Thoracic aorta (tissue), 2 donors: ENCODE measurements at regions not wholly inside any gene's neighbourhood (a gene's known extent, or its start where the extent isn't known, plus 50 kb on each side); places are given as distances from the start of the nearest gene placed in this dataset.

Source experiments
- ATAC-seq: fragments of 150-250 bp; one replicate; pipeline ENCODE4 v1.8.0; 2017; ENCODE audit warnings: low read depth; ENCODE audit not compliant: insufficient number of reproducible peaks, low FRiP score
- DNase-seq: peaks from one replicate; pipeline ENCODE4 v3.0.0-alpha.2; 2020; ENCODE audit warnings: low spot score
- H3K27ac ChIP-seq, 2 donors: fragments of 200-600 bp; sonication (generic); 1 replicate in 1 of 2; 2 replicates in 1 of 2; pipeline ENCODE4 v1.5.1; 2016; ENCODE audit warnings: mild to moderate bottlenecking in 2 of 2, moderate library complexity in 2 of 2
- H3K27me3 ChIP-seq: fragments of 200-600 bp; sonication (generic); replicated peaks from 2 replicates; pipeline ENCODE4 v1.6.0; 2016; ENCODE audit warnings: mild to moderate bottlenecking; ENCODE audit not compliant: insufficient read depth
- H3K36me3 ChIP-seq: fragments of 200-600 bp; sonication (generic); one replicate; pipeline ENCODE4 v1.5.1; 2016
- H3K4me1 ChIP-seq, 2 donors: fragments of 200-600 bp; sonication (generic); 1 replicate in 1 of 2; 2 replicates in 1 of 2; pipeline versions ENCODE4 v1.5.1 to v1.6.0; 2016; ENCODE audit warnings: low read depth in 2 of 2, mild to moderate bottlenecking in 1 of 2; ENCODE audit not compliant: control insufficient read depth in 1 of 2
- H3K4me3 ChIP-seq: fragments of 200-600 bp; sonication (generic); 2 replicates; pipeline ENCODE4 v1.5.1; 2016; ENCODE audit warnings: mild to moderate bottlenecking
- H3K9me3 ChIP-seq: fragments of 200-600 bp; sonication (generic); 2 replicates; pipeline ENCODE4 v1.5.1; 2016
- CTCF ChIP-seq: fragments of 200-600 bp; sonication (generic); IDR thresholded peaks from one replicate; pipeline ENCODE4 v1.5.1; 2019; ENCODE audit warnings: antibody characterized with exemption

- no peak for ATAC-seq
- no peak for TF ChIP-seq CTCF
- Histone ChIP-seq H3K4me3 (peak overlapping the region; percentile 51), H3K9me3 (no peaks in the 10 kb centered on the region), H3K36me3 (no peaks in the 10 kb centered on the region), H3K4me1 (peaks cover 2 to 14% of the 10 kb centered on the region in 2 donors), H3K27me3 (no peaks in the 10 kb centered on the region), H3K27ac (no peak overlapping the region)
- DNase-seq: no peak
Observed at GRCh38 chr6:164911151-164911550, 398.3 kb downstream of the C6orf118 start.

GRCh38 chr6:164906766-164907165 lies 402.6 kb downstream of the C6orf118 start:
- no peak for DNase-seq
- no peaks in the 10 kb centered on the region for H3K36me3 ChIP-seq
- no peaks in the 10 kb centered on the region for H3K27me3 ChIP-seq
- peaks cover 2 to 4% of the 10 kb centered on the region in 2 donors for H3K4me1 ChIP-seq
- H3K4me3 ChIP-seq: no peak overlapping the region
- TF ChIP-seq CTCF: no peak
- no peak overlapping the region for H3K27ac ChIP-seq
- ATAC-seq: no peak
- H3K9me3 ChIP-seq: no peaks in the 10 kb centered on the region

- Histone ChIP-seq H3K27me3 (no peaks in the 10 kb centered on the region), H3K9me3 (no peaks in the 10 kb centered on the region), H3K4me3 (no peak overlapping the region), H3K4me1 (no peaks in the 10 kb centered on the region), H3K27ac (no peak overlapping the region), H3K36me3 (no peaks in the 10 kb centered on the region)
- DNase-seq: no peak
- ATAC-seq: no peak
- no peak for TF ChIP-seq CTCF
Observed at GRCh38 chr6:164905311-164905710, 404.1 kb downstream of the C6orf118 start.

- Histone ChIP-seq H3K4me3 (no peak overlapping the region), H3K27ac (no peak overlapping the region), H3K36me3 (no peaks in the 10 kb centered on the region), H3K27me3 (no peaks in the 10 kb centered on the region), H3K9me3 (no peaks in the 10 kb centered on the region), H3K4me1 (no peaks in the 10 kb centered on the region)
- DNase-seq: no peak
- TF ChIP-seq CTCF: no peak
- no peak for ATAC-seq
Observed at GRCh38 chr6:164898412-164898811, 411.0 kb downstream of the C6orf118 start.

- DNase-seq: no peak
- H3K36me3 ChIP-seq: no peaks in the 10 kb centered on the region
- H3K4me3 ChIP-seq: no peak overlapping the region
- ATAC-seq: no peak
- no peaks in the 10 kb centered on the region for H3K27me3 ChIP-seq
- no peak overlapping the region for H3K27ac ChIP-seq
- no peaks in the 10 kb centered on the region for H3K9me3 ChIP-seq
- TF ChIP-seq CTCF: no peak
- no peaks in the 10 kb centered on the region for H3K4me1 ChIP-seq
Observed at GRCh38 chr6:164897523-164898235, 411.7 kb downstream of the C6orf118 start.
